ENCODE measurements at regions not wholly inside any gene's neighbourhood (a gene's known extent, or its start where the extent isn't known, plus 50 kb on each side); places are given as distances from the start of the nearest gene placed in this dataset.

DNA sequence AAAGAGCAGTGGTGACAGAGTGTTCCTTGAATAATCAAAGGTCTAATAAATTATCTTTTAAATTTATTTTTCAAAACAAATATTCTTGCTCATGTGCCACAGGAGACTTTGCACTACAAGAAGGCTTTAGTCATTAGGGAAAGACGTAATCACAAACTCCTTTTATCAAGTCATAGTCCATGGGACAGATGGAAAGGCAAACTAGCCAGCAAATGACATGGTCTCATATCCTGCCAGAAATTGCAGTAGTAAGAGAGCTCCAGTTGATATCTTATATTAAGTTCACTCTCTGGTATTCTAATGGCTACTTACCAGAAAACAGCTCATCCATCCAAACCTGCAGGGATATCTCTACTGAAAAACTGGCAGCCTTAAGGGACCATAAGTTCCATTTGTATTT lies 225.0 kb upstream of the TP63 start:
- ATAC-seq (ENCODE audit: low read depth): no peak
- Histone ChIP-seq H3K9ac (ENCODE audit: low read depth, low read length) (no peak overlapping the region), H2AFZ (replicated peaks; ENCODE audit: low read length, poor library complexity) (no peak overlapping the region), H2BK20ac (ENCODE audit: low read depth, low read length) (no peak overlapping the region), H3K9me1 (ENCODE audit: insufficient read depth, low read length) (no peaks in the 10 kb centered on the region), H4K5ac (ENCODE audit: low read depth, low read length) (no peak overlapping the region), H3K4ac (ENCODE audit: low read depth, low read length) (no peak overlapping the region), H3K27ac (ENCODE audit: insufficient read depth, low read length) (no peak overlapping the region), H3K18ac (ENCODE audit: low read depth, low read length) (no peak overlapping the region), H2BK120ac (ENCODE audit: low read depth, low read length) (no peak overlapping the region), H3K27me3 (ENCODE audit: control insufficient read depth, insufficient read depth, low read length) (no peaks in the 10 kb centered on the region), H4K91ac (ENCODE audit: insufficient read depth, low read depth, low read length) (no peak overlapping the region), H3K79me1 (ENCODE audit: low read depth in 1 of 2, low read length in 2 of 2) (no peaks in the 10 kb centered on the region), H4K8ac (ENCODE audit: low read depth in 2 of 2, low read length in 2 of 2) (no peak overlapping the region), H3K9me3 (ENCODE audit: control insufficient read depth, insufficient read depth, low read length) (no peaks in the 10 kb centered on the region), H3K56ac (ENCODE audit: extremely low read depth, insufficient read depth, low read length) (no peak overlapping the region), H3K4me1 (ENCODE audit: control insufficient read depth, insufficient read depth, low read length) (no peaks in the 10 kb centered on the region), H2BK15ac (ENCODE audit: low read depth, low read length) (no peak overlapping the region), H3K4me2 (ENCODE audit: low read depth, low read length) (no peak overlapping the region), H3K14ac (replicated peaks; ENCODE audit: low read depth, low read length) (no peak overlapping the region), H2AK9ac (replicated peaks; ENCODE audit: low read depth, low read length, poor library complexity) (no peak overlapping the region), H3K23ac (ENCODE audit: low read depth, low read length) (no peak overlapping the region), H3K4me3 (ENCODE audit: insufficient read depth, low read depth, low read length) (no peak overlapping the region), H3K36me3 (ENCODE audit: control insufficient read depth, insufficient read depth, low read length) (no peaks in the 10 kb centered on the region), H2BK5ac (ENCODE audit: low read depth, low read length, poor library complexity, severe bottlenecking) (no peak overlapping the region), H4K20me1 (ENCODE audit: insufficient read depth, low read length) (no peaks in the 10 kb centered on the region), H2AK5ac (ENCODE audit: low read depth, low read length) (no peak overlapping the region)
- dilution Hi-C loops (cut with HindIII; ENCODE audit: low sequenced_read_pairs, unreplicated experiment): no loop called here
- TF ChIP-seq NFE2L2 (IDR thresholded peaks at IDR 0.05; ENCODE audit: low read depth, low read length) (no peak), MAZ (IDR thresholded peaks at IDR 0.05; ENCODE audit: borderline replicate concordance, low read depth, low read length) (no peak), MAFK (IDR thresholded peaks at IDR 0.05; ENCODE audit: low read depth, low read length) (no peak)
- POLR2A ChIA-PET (ENCODE audit: unreplicated experiment): no interaction called here
- CTCF ChIA-PET: interaction anchor here (0.7 kb wide), 1 partner anchor 51 kb away, joined by 3 read pairs; no protein-coding TSS in a partner anchor
- intact Hi-C loops (cut with micrococcal nuclease): no loop called here
- in situ Hi-C loops (cut with MboI; ENCODE audit: low sequenced_read_pairs): no loop called here
- BruUV-seq (replicated peaks): no TSS peak
- DNase-seq: no peak
- no CpG with 5 or more reads among the region's 1 CpG for WGBS, 2 experiments (ENCODE audit: extremely low coverage in 2 of 2, insufficient read length in 1 of 2)
